ENCODE measurements at regions not wholly inside any gene's neighbourhood (a gene's known extent, or its start where the extent isn't known, plus 50 kb on each side); places are given as distances from the start of the nearest gene placed in this dataset.

DNA sequence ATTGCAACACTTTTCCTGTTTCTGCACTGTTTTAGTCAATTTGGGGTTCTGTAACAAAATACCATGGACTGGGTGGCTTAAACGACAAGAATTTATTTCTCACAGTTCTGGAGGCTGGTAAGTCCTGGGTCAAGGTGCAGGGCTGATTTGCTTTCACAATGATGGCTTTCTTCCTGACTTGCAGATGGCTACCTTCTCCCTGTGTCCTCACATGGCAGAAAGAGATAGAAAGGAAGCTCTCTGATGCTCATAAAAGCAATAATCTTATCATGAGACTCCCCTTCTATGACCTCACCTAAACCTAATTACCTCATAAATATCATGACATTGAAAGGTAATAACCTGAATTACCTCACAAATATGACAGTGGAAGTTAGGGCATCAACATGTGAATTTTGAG is 511.5 kb upstream of the CITED2 start:
- TF ChIP-seq CHD4 (IDR thresholded peaks at IDR 0.05; ENCODE audit: insufficient read depth, insufficient replicate concordance, low read depth, low read length, poor library complexity, severe bottlenecking) (no peak), ZNF140 (CRISPR knock-in tag; IDR thresholded peaks at IDR 0.05) (no peak), NFIC (IDR thresholded peaks at IDR 0.05) (no peak), GATAD2B (IDR thresholded peaks at IDR 0.05; ENCODE audit: borderline replicate concordance) (no peak), SIN3A (IDR thresholded peaks at IDR 0.05; ENCODE audit: borderline replicate concordance in 2 of 2, control insufficient read depth in 1 of 2, low read depth in 2 of 2, low read length in 2 of 2) (no peak)
- TF ChIP-seq, protein P1, sequence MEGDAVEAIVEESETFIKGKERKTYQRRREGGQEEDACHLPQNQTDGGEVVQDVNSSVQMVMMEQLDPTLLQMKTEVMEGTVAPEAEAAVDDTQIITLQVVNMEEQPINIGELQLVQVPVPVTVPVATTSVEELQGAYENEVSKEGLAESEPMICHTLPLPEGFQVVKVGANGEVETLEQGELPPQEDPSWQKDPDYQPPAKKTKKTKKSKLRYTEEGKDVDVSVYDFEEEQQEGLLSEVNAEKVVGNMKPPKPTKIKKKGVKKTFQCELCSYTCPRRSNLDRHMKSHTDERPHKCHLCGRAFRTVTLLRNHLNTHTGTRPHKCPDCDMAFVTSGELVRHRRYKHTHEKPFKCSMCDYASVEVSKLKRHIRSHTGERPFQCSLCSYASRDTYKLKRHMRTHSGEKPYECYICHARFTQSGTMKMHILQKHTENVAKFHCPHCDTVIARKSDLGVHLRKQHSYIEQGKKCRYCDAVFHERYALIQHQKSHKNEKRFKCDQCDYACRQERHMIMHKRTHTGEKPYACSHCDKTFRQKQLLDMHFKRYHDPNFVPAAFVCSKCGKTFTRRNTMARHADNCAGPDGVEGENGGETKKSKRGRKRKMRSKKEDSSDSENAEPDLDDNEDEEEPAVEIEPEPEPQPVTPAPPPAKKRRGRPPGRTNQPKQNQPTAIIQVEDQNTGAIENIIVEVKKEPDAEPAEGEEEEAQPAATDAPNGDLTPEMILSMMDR (IDR thresholded peaks at IDR 0.05 in 2 of 3, conservative IDR thresholded peaks at IDR 0.05 in 1 of 3; ENCODE audit: insufficient read depth in 2 of 3, low read depth in 1 of 3, low read length in 3 of 3), result no peak
- TF ChIP-seq, protein P2, sequence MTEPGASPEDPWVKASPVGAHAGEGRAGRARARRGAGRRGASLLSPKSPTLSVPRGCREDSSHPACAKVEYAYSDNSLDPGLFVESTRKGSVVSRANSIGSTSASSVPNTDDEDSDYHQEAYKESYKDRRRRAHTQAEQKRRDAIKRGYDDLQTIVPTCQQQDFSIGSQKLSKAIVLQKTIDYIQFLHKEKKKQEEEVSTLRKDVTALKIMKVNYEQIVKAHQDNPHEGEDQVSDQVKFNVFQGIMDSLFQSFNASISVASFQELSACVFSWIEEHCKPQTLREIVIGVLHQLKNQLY (CRISPR knock-in tag; conservative IDR thresholded peaks at IDR 0.05), result no peak
- TF ChIP-seq, protein P3, sequence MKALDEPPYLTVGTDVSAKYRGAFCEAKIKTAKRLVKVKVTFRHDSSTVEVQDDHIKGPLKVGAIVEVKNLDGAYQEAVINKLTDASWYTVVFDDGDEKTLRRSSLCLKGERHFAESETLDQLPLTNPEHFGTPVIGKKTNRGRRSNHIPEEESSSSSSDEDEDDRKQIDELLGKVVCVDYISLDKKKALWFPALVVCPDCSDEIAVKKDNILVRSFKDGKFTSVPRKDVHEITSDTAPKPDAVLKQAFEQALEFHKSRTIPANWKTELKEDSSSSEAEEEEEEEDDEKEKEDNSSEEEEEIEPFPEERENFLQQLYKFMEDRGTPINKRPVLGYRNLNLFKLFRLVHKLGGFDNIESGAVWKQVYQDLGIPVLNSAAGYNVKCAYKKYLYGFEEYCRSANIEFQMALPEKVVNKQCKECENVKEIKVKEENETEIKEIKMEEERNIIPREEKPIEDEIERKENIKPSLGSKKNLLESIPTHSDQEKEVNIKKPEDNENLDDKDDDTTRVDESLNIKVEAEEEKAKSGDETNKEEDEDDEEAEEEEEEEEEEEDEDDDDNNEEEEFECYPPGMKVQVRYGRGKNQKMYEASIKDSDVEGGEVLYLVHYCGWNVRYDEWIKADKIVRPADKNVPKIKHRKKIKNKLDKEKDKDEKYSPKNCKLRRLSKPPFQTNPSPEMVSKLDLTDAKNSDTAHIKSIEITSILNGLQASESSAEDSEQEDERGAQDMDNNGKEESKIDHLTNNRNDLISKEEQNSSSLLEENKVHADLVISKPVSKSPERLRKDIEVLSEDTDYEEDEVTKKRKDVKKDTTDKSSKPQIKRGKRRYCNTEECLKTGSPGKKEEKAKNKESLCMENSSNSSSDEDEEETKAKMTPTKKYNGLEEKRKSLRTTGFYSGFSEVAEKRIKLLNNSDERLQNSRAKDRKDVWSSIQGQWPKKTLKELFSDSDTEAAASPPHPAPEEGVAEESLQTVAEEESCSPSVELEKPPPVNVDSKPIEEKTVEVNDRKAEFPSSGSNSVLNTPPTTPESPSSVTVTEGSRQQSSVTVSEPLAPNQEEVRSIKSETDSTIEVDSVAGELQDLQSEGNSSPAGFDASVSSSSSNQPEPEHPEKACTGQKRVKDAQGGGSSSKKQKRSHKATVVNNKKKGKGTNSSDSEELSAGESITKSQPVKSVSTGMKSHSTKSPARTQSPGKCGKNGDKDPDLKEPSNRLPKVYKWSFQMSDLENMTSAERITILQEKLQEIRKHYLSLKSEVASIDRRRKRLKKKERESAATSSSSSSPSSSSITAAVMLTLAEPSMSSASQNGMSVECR (CRISPR knock-in tag; IDR thresholded peaks at IDR 0.05), result no peak

All from K562 (cell line).